IMR-90 (cell line): ENCODE measurements at regions not wholly inside any gene's neighbourhood (a gene's known extent, or its start where the extent isn't known, plus 50 kb on each side); places are given as distances from the start of the nearest gene placed in this dataset.

Experiments
- ATAC-seq: fragments of 200-7000 bp; cut with Tn5 transposase; 2 replicates; pipeline ENCODE4 v1.9.1; 2020; ENCODE audit warnings: low read depth, mild to moderate bottlenecking, moderate library complexity
- BruUV-seq: library from RNA; stranded (reverse); fragments of 400-500 nt; replicated peaks from 2 replicates; lab custom pipeline; 2021; lab: Mats Ljungman, UMichigan
- CTCF ChIA-PET: fragments of 300-600 bp; formaldehyde crosslinking; extraction: SDS; loops from one replicate; lab custom pipeline; 2021; ENCODE audit warnings: antibody characterized with exemption; lab: Yijun Ruan, JAX
- POLR2A ChIA-PET: fragments of 300-600 bp; sonication (Branson Sonifier 250); formaldehyde crosslinking; loops from one replicate; lab custom pipeline; 2022; ENCODE audit warnings: antibody characterized with exemption; ENCODE audit not compliant: unreplicated experiment; lab: Charles Lee
- DNase-seq: peaks from one replicate; pipeline ENCODE4 v3.0.0; 2013
- H2AFZ ChIP-seq: replicated peaks from 2 replicates; pipeline ENCODE3; 2013; ENCODE audit warnings: low read length, mild to moderate bottlenecking; ENCODE audit not compliant: poor library complexity
- H2AK5ac ChIP-seq: 2 replicates; pipeline ENCODE4 v1.6.1; 2013; ENCODE audit warnings: low read depth, low read length, inconsistent platforms
- H2AK9ac ChIP-seq: replicated peaks from 2 replicates; pipeline ENCODE3; 2013; ENCODE audit warnings: mild to moderate bottlenecking, low read depth, low read length, moderate library complexity; ENCODE audit not compliant: poor library complexity
- H2BK120ac ChIP-seq: 2 replicates; pipeline ENCODE4 v1.6.1; 2013; ENCODE audit warnings: low read depth, low read length, inconsistent platforms
- H2BK15ac ChIP-seq: 3 replicates; pipeline ENCODE4 v1.6.1; 2013; ENCODE audit warnings: low read depth, low read length, inconsistent platforms
- H2BK20ac ChIP-seq: 2 replicates; pipeline ENCODE4 v1.6.1; 2013; ENCODE audit warnings: low read depth, mild to moderate bottlenecking, inconsistent platforms, low read length, moderate library complexity
- H2BK5ac ChIP-seq: 2 replicates; pipeline ENCODE4 v1.6.1; 2013; ENCODE audit warnings: mild to moderate bottlenecking, low read depth, low read length, inconsistent platforms; ENCODE audit not compliant: poor library complexity, severe bottlenecking
- H3K14ac ChIP-seq: replicated peaks from 2 replicates; pipeline ENCODE4 v1.6.1; 2013; ENCODE audit warnings: low read depth, low read length, inconsistent platforms
- H3K18ac ChIP-seq: 2 replicates; pipeline ENCODE4 v1.6.1; 2013; ENCODE audit warnings: low read depth, low read length, control low read depth
- H3K23ac ChIP-seq: 2 replicates; pipeline ENCODE4 v1.6.1; 2013; ENCODE audit warnings: low read depth, low read length, inconsistent platforms
- H3K27ac ChIP-seq: 2 replicates; pipeline ENCODE4 v1.5.1; 2013; ENCODE audit warnings: mild to moderate bottlenecking, control low read depth, low read length; ENCODE audit not compliant: insufficient read depth
- H3K27me3 ChIP-seq: 2 replicates; pipeline ENCODE4 v1.6.1; 2013; ENCODE audit warnings: low read length; ENCODE audit not compliant: control insufficient read depth, insufficient read depth
- H3K36me3 ChIP-seq: 2 replicates; pipeline ENCODE4 v1.6.1; 2013; ENCODE audit warnings: low read length, mixed read lengths; ENCODE audit not compliant: control insufficient read depth, insufficient read depth
- H3K4ac ChIP-seq: 2 replicates; pipeline ENCODE4 v1.6.1; 2013; ENCODE audit warnings: low read depth, low read length, inconsistent platforms
- H3K4me1 ChIP-seq: 2 replicates; pipeline ENCODE4 v1.6.1; 2013; ENCODE audit warnings: low read length, mixed read lengths; ENCODE audit not compliant: control insufficient read depth, insufficient read depth
- H3K4me2 ChIP-seq: 2 replicates; pipeline ENCODE4 v1.6.1; 2013; ENCODE audit warnings: low read depth, mild to moderate bottlenecking, control low read depth, low read length, moderate library complexity
- H3K4me3 ChIP-seq: 2 replicates; pipeline ENCODE4 v1.5.1; 2013; ENCODE audit warnings: low read depth, mild to moderate bottlenecking, control low read depth, low read length, moderate library complexity; ENCODE audit not compliant: insufficient read depth
- H3K56ac ChIP-seq: 2 replicates; pipeline ENCODE4 v1.6.1; 2013; ENCODE audit warnings: low read length, inconsistent platforms; ENCODE audit not compliant: insufficient read depth; ENCODE audit errors: extremely low read depth
- H3K79me1 ChIP-seq, 2 experiments: 2 replicates each; pipeline ENCODE4 v1.6.1; 2013; ENCODE audit warnings: low read length in 2 of 2, inconsistent platforms in 1 of 2, low read depth in 1 of 2
- H3K9ac ChIP-seq: 2 replicates; pipeline ENCODE4 v1.6.1; 2013; ENCODE audit warnings: low read depth, low read length, control low read depth
- H3K9me1 ChIP-seq: 2 replicates; pipeline ENCODE4 v1.6.1; 2013; ENCODE audit warnings: low read length, inconsistent platforms; ENCODE audit not compliant: insufficient read depth
- H3K9me3 ChIP-seq: 2 replicates; pipeline ENCODE4 v1.6.1; 2013; ENCODE audit warnings: low read length; ENCODE audit not compliant: control insufficient read depth, insufficient read depth
- H4K20me1 ChIP-seq: 2 replicates; pipeline ENCODE4 v1.6.1; 2013; ENCODE audit warnings: low read length, inconsistent platforms; ENCODE audit not compliant: insufficient read depth
- H4K5ac ChIP-seq: 2 replicates; pipeline ENCODE4 v1.6.1; 2013; ENCODE audit warnings: mild to moderate bottlenecking, low read depth, low read length, control low read depth
- H4K8ac ChIP-seq, 2 experiments: 2 replicates each; pipeline ENCODE4 v1.6.1; 2013; ENCODE audit warnings: low read depth in 2 of 2, low read length in 2 of 2, control low read depth in 1 of 2, inconsistent platforms in 1 of 2
- H4K91ac ChIP-seq: 2 replicates; pipeline ENCODE4 v1.6.1; 2013; ENCODE audit warnings: low read depth, low read length, inconsistent platforms; ENCODE audit not compliant: insufficient read depth
- RFX5 ChIP-seq: IDR thresholded peaks from 2 replicates; pipeline ENCODE4 v1.8.0; 2012; ENCODE audit warnings: low read depth, mild to moderate bottlenecking, low read length, moderate library complexity
- USF2 ChIP-seq: fragments of 150-350 bp; IDR thresholded peaks from 2 replicates; pipeline ENCODE4 v1.6.1; 2017; ENCODE audit warnings: mild to moderate bottlenecking, antibody characterized with exemption, low read length, low read depth
- WGBS, 2 experiments: methylation state at CpG; one replicate each; pipeline versions ENCODE4 v1.1.5 to v1.1.7; 2013; ENCODE audit warnings: missing lambda C conversion rate in 2 of 2; ENCODE audit not compliant: insufficient read length in 1 of 2; ENCODE audit errors: extremely low coverage in 2 of 2; 5-methylcytosine and 5-hydroxymethylcytosine counted together
- dilution Hi-C: fragments of 300-500 bp; cut with HindIII; formaldehyde crosslinking; loops from one replicate; pipeline ENCODE4 v1.14.3; 2018; ENCODE audit warnings: low sequenced_read_pairs; ENCODE audit not compliant: unreplicated experiment
- in situ Hi-C: fragments of 300-500 bp; cut with MboI; formaldehyde crosslinking; loops from 3 replicates; pipeline ENCODE4 v1.14.3; 2019; ENCODE audit warnings: low sequenced_read_pairs, inconsistent platforms, mixed read lengths
- intact Hi-C: fragments of 100-400 bp; cut with micrococcal nuclease; formaldehyde crosslinking; loops from 2 replicates; pipeline ENCODE4 v1.10.0; 2022

DNA sequence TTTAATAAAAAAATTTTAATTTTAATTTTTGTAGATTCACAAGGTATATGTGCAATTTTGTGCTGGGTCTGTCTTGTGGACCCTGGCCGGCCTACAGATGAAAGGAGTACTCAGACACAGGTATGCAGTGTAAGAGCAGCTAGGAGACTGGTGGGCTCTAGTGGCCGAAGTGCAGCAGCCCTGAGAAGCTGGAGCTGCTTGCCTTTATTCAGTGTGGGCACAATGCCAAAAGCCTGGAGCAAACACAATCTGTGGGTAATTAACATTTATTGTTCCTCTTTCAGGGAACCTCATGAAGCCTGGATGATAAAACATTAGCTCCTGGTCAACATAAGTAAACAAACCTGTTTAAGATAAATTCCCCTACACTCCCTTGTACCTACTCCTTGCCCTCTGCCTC, 135.7 kb upstream of the SEL1L start:
- DNase-seq = no peak
- H3K4ac ChIP-seq = no peak overlapping the region
- ATAC-seq = no peak
- intact Hi-C loops = no loop called here
- no peak overlapping the region for H3K4me2 ChIP-seq
- H2AK5ac ChIP-seq = no peak overlapping the region
- no peaks in the 10 kb centered on the region for H3K36me3 ChIP-seq
- H4K20me1 ChIP-seq = no peaks in the 10 kb centered on the region
- no TSS peak for BruUV-seq
- no peak overlapping the region for H2AK9ac ChIP-seq
- no peak overlapping the region for H3K23ac ChIP-seq
- POLR2A ChIA-PET = no interaction called here
- no peak overlapping the region for H3K18ac ChIP-seq
- H3K9ac ChIP-seq = no peak overlapping the region
- TF ChIP-seq RFX5 (no peak), USF2 (no peak)
- H3K14ac ChIP-seq = no peak overlapping the region
- H2BK20ac ChIP-seq = no peak overlapping the region
- no peak overlapping the region for H2BK5ac ChIP-seq
- in situ Hi-C loops = no loop called here
- H3K9me3 ChIP-seq = peaks cover 6% of the 10 kb centered on the region
- WGBS, 2 experiments = 80% methylated on average over 1 of the region's 2 CpGs; no CpG with 5 or more reads in 1 of the 2 experiments
- no peak overlapping the region for H2BK15ac ChIP-seq
- H3K9me1 ChIP-seq = no peaks in the 10 kb centered on the region
- dilution Hi-C loops = no loop called here
- H4K91ac ChIP-seq = no peak overlapping the region
- H2BK120ac ChIP-seq = no peak overlapping the region
- H3K27ac ChIP-seq = no peak overlapping the region
- H3K4me3 ChIP-seq = no peak overlapping the region
- no peak overlapping the region for H3K56ac ChIP-seq
- no peak overlapping the region for H4K8ac ChIP-seq
- H3K79me1 ChIP-seq = no peaks in the 10 kb centered on the region
- H2AFZ ChIP-seq = no peak overlapping the region
- no peaks in the 10 kb centered on the region for H3K27me3 ChIP-seq
- no peaks in the 10 kb centered on the region for H3K4me1 ChIP-seq
- H4K5ac ChIP-seq = no peak overlapping the region
- CTCF ChIA-PET = no interaction called here
